HG03039 (cell line): ENCODE measurements at regions not wholly inside any gene's neighbourhood (a gene's known extent, or its start where the extent isn't known, plus 50 kb on each side); places are given as distances from the start of the nearest gene placed in this dataset.
"Not testable (repeated sequence)": the region's sequence is repeated elsewhere in the genome, so short reads cannot be mapped to it uniquely, and the experiment has no call there.

ENCODE experiments used
- ATAC-seq: cut with Tn5 transposase; IDR thresholded peaks from one replicate; pipeline ENCODE4 v1.9.1; 2021; ENCODE audit warnings: mild to moderate bottlenecking, moderate library complexity; ENCODE audit not compliant: unreplicated experiment

DNA sequence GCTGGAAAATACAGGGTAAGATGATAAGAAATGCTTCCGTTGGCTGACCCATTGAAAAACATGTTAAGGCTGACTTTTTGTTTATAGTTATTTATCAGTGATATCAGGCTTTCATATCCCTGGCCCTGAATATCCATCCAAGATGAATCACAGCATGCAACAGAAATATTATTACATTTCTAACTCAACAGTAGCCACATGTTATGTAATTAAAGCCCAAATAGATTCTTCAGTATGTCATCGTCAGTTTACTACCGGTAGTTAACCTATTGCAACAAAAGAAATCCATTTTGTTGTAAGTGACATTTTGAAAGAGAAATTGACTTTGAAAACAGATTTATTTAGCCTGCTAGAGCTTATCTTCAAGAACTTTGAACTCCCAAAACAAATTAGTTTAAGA lies 354.1 kb upstream of the CELF2 start:
- ATAC-seq, result no peak

DNA sequence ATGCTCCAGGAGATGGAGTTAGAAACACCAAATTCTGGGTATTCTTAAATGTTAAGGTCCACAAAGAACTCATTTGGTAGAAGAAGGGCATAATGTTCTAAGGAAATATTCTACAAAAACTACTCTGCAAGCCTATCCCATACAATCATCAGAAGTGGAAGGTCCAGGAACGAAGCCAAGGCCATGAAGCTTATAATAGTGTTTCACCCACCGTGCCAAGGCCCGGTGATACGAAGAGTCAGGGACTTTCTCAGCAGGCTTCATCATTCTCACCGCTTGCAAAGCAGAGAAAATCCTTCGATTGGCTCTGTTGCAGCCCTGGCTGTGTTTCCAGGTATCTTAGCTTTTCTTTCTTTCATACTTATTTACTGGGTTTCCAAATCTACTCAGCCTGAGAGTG lies 351.9 kb upstream of the CELF2 start:
- no peak for ATAC-seq

DNA sequence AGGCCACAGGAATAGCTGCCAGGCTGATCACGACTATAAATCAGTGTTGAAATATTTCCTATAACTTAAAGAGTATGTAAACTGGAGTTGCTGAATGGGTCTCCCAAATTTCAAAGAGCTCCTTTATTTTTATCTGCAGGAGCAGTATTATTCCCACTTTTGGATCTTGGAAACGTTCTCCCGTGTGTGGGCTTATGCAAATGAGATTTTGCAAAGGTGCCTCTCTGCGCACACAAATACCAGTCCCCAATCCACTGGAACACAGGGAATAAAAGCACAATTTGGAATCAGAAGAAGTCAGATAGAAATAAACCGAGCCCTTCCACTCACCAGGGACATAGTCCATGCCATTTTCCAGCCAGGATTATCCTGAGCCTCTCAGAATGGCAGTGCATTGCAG lies 350.2 kb upstream of the CELF2 start:
- ATAC-seq, result no peak

DNA sequence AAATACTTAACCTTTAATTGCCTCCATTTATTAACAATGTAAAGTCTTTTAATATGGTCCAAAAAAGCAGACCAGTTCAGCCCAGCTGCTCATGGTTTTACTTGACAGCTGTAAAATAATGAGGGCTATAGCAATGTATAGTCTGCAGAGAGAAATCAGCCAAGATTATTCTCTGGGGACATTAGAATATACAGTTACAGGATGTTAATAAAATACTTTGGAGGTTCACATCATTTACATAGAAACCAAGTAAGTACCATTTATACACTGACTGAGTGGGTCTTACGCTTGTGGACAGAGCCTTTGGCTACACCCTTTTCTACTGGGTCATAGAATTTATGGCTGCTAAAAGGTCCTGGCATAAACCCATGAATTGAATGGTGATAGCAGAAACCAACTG lies 340.7 kb upstream of the CELF2 start:
- ATAC-seq, result no peak

DNA sequence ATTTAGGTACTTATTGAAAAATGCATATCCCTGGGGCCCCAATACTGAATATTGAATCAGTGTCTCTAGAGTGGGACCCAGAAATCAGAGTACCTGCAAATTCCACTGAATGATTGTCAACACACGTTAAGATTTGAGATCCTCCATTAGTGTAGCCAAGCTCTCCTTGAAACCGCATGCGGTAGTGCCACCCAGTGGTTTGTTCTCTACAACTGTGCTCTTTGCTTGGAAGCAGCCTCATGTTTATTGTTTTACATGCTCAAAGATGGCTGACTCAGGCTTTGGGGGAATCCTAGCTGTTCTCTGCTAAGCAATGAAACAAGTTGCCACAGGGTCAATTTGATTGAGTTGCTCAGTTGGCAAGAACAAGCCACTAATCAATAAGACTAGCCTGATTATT lies 340.2 kb upstream of the CELF2 start:
- peak; percentile 53 for ATAC-seq

DNA sequence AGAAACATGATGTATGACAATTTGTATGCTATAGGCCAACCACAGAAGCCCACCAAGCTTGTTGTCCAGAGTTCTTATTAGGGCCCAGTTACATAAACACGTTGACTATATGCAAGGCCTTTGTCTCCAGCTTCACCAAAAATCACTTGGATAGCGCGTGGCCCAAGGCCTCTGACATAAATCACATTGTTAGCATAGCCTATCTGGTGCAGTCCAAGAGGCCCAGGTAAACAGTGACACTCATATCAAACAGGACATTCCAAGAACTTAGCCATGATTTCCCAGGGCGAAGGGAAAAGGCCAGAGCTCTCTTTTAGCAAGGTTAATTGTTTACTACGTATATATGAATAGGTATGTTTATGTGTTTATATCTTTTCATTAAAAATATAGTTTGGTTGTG lies 337.2 kb upstream of the CELF2 start:
- ATAC-seq, result no peak

DNA sequence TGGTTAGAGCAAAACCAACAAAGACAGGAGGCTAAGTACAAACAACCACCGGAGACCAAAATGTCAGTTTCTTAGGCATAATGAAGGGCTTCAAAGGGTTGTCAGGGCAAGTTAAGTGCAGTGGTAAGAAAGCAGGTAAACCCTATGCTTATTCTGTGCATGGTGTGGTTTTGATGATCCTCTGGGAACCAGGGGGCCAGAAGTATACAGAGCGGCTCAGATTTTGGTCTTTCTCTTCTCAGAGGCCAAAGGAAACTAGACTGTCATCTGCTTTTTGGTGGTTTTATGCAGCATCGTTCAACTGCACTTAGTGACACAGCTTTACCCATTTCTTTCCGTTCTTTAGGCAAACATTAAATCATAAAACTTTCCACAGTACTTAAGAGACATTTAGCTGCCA lies 332.7 kb upstream of the CELF2 start:
- ATAC-seq, result no peak

DNA sequence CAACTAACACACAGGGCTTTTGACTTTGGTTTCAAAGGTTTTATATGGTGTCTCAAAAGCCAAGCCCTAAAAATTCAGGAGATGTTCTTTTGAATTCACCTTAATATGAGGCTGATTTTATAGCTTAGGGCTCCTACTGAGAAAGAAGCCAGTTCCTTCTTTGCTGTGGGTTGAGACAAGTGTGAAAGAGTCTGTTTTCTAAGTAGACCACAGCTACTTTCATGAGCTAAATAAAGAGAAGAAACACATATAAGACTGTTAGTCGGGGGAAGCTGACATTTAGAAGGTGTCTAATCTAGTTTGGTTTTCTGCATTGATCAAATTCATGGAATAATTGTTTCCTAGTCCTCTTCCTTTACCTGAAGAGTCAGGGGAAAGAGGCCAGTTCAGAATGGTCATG lies 332.1 kb upstream of the CELF2 start:
- ATAC-seq, result no peak

DNA sequence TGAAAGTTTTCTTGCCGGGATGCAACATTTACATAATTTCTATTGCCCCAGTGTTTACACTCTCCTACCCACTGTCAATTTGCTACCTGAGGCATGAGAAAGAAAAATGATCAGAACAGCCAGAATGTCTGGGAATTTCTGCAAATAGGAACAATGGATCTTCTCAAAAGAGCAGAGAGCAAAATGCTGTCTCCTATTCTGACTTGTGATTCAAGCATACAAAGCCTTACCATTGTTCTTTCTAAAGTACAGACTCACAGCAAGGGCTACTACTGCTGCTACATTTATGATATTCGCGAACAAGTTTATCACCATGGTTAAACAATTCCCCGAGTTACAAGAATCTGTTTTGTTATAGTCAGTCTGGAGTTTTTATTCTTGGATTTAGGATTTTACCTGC lies 329.9 kb upstream of the CELF2 start:
- no peak for ATAC-seq

DNA sequence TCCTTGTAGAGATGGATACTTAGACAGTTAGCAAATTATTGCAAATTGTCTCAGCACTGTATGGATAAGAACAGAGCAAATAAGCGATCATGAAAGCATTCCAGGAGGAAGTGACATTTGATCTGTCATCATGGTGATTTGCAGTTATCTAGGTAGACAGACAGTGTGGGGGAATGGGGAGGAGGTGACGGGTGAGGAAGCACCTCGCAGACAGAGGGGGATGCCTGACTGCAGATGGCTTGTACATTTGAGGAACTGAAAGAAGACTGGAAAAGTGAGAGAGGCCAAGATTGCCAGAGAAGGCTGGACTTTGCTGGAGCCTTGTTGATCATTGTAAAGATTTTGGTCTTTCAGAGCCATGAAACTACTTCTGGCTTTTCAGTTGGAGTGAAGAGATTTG lies 318.2 kb upstream of the CELF2 start:
- no peak for ATAC-seq

DNA sequence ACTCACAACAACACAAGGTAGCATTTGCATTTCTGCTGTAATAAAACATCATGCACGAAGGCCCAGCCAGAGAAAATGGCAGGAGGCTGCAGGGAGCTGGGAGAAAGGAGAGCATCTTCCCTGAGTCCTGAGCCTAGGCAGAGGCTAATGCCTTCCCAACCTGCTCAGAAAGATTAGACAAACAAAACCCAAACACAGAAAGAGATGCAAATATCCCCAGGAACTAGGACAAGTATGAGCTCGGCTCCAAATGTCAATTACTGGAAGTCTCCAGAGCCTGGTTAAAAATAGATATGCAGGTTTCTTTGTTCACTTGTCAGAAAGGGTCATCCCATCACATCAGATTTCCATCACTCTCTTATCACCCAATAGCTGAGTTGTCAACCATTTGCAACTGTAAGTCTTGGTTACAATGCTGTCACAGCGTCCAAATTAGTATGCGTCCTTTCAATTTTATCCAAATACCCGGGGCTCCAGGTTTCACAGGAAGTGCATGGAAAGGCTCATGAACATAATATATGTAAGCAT lies 316.5 kb upstream of the CELF2 start:
- ATAC-seq, result no peak

DNA sequence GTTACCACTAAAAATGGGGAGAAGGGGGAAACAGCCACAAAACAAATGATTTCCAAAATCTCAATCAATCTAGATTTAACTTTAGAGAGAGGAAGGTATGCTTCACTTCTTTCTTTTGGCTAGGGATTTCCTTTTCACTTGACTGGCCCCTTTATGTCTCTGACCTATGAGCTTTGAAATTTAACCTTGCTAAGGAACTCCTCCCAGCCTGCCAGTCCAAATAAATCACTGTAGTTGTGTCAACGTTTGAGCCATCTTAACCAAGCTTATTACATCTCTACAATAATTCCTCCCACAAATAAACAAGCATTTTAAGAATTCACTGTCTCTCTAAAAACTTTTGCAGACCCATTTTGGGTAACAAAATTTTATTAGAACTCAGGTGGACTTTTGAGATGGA lies 315.5 kb upstream of the CELF2 start:
- no peak for ATAC-seq

DNA sequence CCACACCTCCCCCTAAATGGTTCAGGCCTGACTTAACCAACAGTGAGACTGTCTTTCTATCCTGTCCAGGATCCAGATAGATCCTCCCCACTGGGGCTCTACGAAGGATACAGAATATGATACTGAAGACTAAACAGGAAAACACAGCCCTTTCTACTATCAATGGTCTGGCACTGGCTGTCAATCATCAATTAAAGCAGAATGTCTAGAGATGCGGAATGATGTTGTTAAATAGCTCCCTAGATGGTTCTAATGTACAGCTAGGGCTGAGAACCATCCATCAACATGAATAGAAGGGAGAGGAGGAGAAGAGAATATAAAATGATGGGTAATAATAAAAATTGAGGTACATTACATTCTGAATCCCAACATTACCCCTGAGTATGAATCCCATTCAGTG lies 314.3 kb upstream of the CELF2 start:
- no peak for ATAC-seq

DNA sequence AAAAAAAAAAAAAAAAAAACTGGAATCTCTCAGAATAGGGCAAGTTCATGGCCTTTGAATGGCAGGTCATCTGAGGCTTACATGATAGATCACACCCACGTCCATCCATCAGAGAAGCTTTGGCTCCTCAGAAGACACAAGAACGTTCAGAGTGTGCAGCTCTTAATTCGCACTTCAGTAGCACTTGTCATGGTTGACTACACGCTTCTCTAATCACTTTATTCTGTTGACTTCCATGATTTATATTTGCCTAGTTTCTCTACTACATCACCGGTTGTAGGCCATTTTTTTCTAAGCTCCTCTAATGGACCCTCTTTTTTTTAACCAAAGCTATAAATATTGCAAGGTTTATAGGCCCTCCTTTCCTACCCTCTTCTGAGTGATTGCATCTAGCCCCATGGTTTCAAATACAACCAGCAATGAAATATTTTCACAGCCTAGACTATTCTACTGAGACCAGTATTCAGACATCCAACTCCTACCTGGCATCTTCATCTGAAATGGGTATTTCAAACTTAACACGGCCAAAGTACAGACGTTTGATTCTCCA lies 305.4 kb upstream of the CELF2 start:
- no peak for ATAC-seq

DNA sequence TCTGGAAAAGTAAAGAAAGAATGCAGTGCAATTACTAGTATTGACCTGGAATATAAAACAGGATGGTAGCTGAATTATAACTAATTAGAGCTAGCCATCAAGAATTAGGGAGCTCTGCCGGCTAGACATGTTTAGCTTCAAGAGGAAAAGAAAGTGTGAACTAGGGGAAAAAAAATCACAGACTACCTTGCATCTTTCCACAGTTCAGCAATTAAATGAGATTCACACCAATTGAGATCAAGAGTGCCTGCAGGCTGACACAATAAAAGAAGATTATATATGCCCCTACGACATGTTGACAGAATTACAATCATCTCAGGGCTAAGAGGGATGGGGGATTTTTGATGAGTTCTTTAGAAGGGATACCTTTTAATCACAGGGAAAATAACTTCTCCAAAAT lies 303.3 kb upstream of the CELF2 start:
- no peak for ATAC-seq

DNA sequence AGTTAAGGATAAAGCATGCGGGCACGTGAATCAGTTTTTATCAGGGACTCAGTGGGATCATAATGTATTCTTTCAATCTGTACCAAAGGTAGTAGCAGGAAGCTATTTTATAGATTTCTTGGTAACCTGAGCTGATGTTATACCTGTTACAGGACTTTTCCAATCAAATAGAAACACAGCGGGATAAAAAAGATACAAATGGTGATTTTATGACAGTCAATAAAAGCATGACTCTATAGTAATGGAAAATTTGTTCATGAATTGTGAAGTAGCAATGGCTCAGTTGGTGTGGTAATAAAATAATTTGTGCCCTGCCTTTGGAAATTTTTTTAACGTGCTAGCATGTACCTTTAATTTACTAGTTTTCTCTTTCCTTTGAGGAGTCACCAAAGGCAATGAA lies 300.7 kb upstream of the CELF2 start:
- ATAC-seq, result no peak

DNA sequence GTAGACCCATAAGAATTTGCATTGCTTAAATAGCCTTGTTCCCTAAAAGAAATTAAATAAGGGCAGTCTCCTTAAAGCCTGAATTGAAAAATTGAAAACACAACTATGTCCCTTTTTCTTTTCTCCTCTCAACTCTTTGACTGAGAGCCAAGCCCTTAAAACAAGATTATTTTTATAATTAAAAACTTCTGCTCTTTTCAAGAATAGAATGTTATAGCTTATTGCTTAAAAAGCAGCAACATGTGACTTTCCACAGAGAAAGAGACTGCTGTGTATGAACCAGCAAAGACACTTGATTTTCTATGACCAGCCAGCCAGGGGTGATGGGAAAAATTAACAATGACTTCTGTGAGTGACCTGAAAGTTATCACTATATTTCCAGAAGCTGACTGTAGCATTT lies 295.2 kb upstream of the CELF2 start:
- no peak for ATAC-seq

DNA sequence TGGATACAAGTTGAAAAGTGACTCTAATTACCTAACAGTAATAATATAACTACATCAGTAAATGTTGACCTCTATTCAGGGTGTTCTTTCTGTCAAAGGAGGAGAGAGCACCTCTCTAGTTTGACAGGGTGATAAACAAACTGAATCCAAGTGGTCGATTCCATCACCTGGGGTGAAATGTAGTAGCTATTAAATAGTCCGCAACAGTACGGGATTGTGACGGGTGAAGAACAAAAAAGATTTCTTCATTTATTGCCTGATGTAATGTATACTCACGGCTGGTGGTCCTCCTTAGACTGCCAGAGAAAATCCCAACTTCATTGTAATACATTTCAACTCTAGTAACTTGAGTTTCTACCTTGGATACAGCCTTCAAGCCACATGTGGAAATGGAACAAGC lies 292.5 kb upstream of the CELF2 start:
- ATAC-seq, result no peak

DNA sequence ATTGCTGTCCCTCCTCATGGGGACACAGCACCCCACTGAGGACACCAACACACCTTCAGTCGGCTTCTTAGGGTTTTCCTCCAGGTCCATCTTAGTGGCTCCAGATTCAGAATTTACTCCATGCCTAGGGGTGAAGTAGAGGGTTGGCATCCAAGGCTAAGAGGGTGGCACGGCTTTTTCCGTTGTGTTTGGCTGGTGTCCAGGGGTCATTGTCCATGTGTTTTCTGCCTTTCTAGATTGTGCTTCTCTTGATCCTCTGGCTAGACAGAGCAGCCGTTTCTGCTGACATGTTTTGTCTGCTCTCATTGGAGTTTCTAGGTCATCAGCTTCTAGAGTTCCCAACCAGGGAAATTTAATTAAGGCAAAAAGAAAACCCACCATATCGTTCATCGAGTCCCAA lies 291.6 kb upstream of the CELF2 start:
- no peak for ATAC-seq

DNA sequence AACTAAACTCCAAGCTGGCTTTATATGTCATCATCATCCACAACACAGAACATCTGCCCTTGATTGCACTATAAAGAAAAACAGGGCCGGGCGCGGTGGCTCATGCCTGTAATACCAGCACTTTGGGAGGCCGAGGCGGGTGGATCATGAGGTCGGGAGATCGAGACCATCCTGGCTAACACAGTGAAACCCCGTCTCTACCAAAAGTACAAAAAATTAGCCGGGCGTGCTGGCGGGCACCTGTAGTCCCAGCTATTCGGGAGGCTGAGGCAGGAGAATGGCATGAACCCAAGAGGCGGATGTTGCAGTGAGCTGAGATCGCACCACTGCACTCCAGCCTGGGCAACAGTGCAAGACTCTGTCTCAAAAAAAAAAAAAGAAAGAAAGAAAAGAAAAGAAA lies 290.3 kb upstream of the CELF2 start:
- not testable (repeated sequence) for ATAC-seq

DNA sequence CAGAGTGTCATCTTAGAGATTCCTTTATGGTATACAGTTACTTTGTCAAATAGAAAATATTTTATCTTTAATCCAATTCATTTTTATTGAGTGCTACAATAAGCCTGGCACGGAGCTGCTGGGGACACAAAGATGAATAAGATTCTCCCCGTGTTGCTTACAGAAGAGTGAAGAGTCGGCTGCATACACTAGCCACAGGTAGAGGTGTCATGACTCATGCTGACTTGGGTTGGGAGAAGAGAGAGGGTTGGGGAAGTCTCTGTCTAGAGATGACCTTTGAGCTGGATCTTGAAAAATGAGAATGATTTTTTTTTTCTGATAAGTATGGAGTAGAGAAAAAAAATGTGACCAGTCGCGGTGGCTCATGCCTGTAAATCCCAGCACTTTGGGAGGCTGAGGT lies 289.9 kb upstream of the CELF2 start:
- ATAC-seq, result no peak

DNA sequence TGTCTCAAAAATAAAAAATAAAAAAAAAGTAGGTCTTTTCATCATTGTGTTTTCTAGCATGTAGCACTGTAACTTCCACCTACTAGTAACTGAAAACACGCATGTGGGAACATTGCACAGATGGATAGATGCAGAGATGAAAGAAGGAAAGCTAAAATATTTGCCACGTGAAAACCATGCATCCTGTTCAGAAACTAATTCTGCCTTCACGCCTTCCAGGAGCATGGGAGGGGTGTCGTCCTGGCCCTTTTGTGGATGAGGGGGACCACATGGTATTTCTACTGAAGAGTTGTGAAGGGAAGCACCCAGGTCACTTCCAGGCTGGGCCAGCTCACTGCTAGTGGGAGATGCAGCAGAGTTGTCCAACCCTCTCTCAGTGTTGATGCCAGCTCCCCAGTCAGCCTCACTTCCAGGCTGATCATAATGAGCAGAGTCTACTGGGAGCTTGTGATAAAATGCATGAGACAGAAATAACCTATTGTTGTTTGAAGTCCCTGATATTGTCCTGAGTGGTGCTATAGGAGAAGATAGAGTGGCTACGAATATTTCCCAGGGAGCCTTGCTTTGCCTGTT lies 287.1 kb upstream of the CELF2 start:
- no peak for ATAC-seq

DNA sequence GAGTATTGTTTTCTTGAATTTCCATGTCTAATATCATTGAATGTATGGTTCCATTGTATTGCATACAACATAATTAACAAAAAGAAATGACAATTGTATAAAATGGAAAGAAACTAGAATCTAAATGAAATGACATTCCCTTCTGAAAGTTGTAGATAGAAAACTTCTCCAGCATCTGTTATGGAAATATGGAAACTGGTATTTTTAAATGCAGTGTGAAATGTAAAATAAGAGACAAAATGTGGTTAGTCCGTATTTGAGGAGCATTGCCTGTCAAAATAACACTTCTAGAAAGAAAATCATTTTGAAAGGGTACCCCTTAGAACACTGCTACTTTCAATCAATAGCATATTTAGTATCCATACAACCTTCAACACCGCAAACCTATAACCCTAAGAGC lies 286.3 kb upstream of the CELF2 start:
- no peak for ATAC-seq
